ENCODE measurements at regions not wholly inside any gene's neighbourhood (a gene's known extent, or its start where the extent isn't known, plus 50 kb on each side); places are given as distances from the start of the nearest gene placed in this dataset.
A peak's percentile ranks its signal among the peaks of the same experiment; 100 is the strongest.
"Not testable (repeated sequence)": the region's sequence is repeated elsewhere in the genome, so short reads cannot be mapped to it uniquely, and the experiment has no call there.

GRCh38 chr14:105968291-105968690 lies 441.9 kb downstream of the TMEM121 start:
- no peak for TF ChIP-seq CTCF (IDR thresholded peaks at IDR 0.05; ENCODE audit: control insufficient read depth, insufficient read depth, low read depth, low read length, missing control alignments)

GRCh38 chr14:105969026-105969425 lies 442.6 kb downstream of the TMEM121 start:
- not testable (repeated sequence) for DNase-seq (ENCODE audit: low read depth); H3K4me3 ChIP-seq (ENCODE audit: control insufficient read depth, low read depth, low read length)

More at GRCh38 chr14:105968291-105968690, 441.9 kb downstream of the TMEM121 start:
- no peak overlapping the region for H3K4me3 ChIP-seq (ENCODE audit: control insufficient read depth, low read depth, low read length)
- DNase-seq (ENCODE audit: low read depth), result no peak

GRCh38 chr14:105970821-105971220 lies 444.4 kb downstream of the TMEM121 start:
- H3K4me3 ChIP-seq (ENCODE audit: control insufficient read depth, low read depth, low read length); DNase-seq (ENCODE audit: low read depth): not testable (repeated sequence)

GRCh38 chr14:105971593-105972500 lies 445.5 kb downstream of the TMEM121 start:
- no peak for TF ChIP-seq CTCF (IDR thresholded peaks at IDR 0.05; ENCODE audit: control insufficient read depth, insufficient read depth, low read depth, low read length, missing control alignments)
- H3K4me3 ChIP-seq (ENCODE audit: control insufficient read depth, low read depth, low read length), result no peak overlapping the region
- no peak for DNase-seq (ENCODE audit: low read depth)

DNA sequence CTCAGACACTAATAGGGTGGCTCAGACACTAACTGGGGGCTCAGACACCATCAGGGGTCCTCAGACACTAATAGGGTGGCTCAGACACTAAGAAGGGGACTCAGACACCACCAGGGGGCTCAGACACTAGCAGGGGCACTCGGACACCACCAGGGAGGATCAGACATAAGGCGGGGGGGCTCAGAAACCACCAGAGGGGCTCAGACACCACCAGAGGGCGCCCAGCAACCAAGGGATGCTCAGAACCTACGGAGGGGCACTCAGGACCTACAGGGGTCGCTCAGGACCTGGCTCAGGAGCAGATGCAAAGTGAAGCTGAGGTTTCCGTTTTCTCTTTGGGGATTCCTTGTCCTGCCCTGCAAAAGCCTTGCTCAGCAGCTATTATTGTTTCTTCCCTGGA lies 448.5 kb downstream of the TMEM121 start:
- no peak for DNase-seq (ENCODE audit: low read depth)
- peak; percentile 39 for TF ChIP-seq CTCF (IDR thresholded peaks at IDR 0.05; ENCODE audit: control insufficient read depth, insufficient read depth, low read depth, low read length, missing control alignments)

GRCh38 chr14:105978618-105979295 lies 452.4 kb downstream of the TMEM121 start:
- no peak overlapping the region for H3K4me3 ChIP-seq (ENCODE audit: control insufficient read depth, low read depth, low read length)
- no peak for DNase-seq (ENCODE audit: low read depth)
- no peak for TF ChIP-seq CTCF (IDR thresholded peaks at IDR 0.05; ENCODE audit: control insufficient read depth, insufficient read depth, low read depth, low read length, missing control alignments)

More for the DNA sequence above, 448.5 kb downstream of the TMEM121 start:
- no peak overlapping the region for H3K4me3 ChIP-seq (ENCODE audit: control insufficient read depth, low read depth, low read length)

DNA sequence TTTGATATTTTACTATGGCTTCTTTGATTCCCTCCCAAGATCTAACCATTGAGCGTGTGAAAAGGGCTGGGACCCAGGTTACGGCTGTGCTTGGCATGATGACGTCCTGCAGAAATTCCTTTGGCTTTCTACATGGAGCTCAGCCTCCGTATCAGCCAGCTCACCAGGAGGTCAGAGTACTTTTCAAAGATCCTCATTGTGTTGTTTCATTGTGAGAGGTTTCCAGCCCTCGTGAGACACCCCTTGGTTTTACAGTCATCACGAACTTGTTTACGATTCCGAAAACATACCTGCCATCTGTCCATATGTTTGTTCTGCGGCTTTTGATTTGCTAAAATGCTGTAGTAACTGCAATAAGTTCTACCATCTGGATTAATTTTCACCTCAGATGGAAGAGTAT lies 453.1 kb downstream of the TMEM121 start:
- DNase-seq (ENCODE audit: low read depth), result no peak
- no peak for TF ChIP-seq CTCF (IDR thresholded peaks at IDR 0.05; ENCODE audit: control insufficient read depth, insufficient read depth, low read depth, low read length, missing control alignments)
- H3K4me3 ChIP-seq (ENCODE audit: control insufficient read depth, low read depth, low read length), result no peak overlapping the region
